Kidney capillary endothelial cell (primary cell): ENCODE measurements at regions not wholly inside any gene's neighbourhood (a gene's known extent, or its start where the extent isn't known, plus 50 kb on each side); places are given as distances from the start of the nearest gene placed in this dataset.

Experiments
- DNase-seq: peaks from one replicate; pipeline ENCODE4 v3.0.0-alpha.2; 2018; ENCODE audit warnings: low spot score

GRCh38 chr2:59004621-59005020 is 763.5 kb upstream of the FANCL start:
- DNase-seq = no peak

- no peak for DNase-seq
These were observed 759.7 kb upstream of the FANCL start for GRCh38 chr2:59000796-59001195.

GRCh38 chr2:58992062-58992706 is 751.1 kb upstream of the FANCL start:
- no peak for DNase-seq

GRCh38 chr2:58991357-58991756 is 750.2 kb upstream of the FANCL start:
- DNase-seq = no peak

- no peak for DNase-seq
These were observed 744.4 kb upstream of the FANCL start for GRCh38 chr2:58985541-58985940.

GRCh38 chr2:58984731-58985130 is 743.6 kb upstream of the FANCL start:
- no peak for DNase-seq

GRCh38 chr2:58983111-58983510 is 742.0 kb upstream of the FANCL start:
- no peak for DNase-seq

- no peak for DNase-seq
These were observed 740.1 kb upstream of the FANCL start for GRCh38 chr2:58981237-58981636.

GRCh38 chr2:58976375-58977071 is 735.4 kb upstream of the FANCL start:
- no peak for DNase-seq

GRCh38 chr2:58974881-58975280 is 733.8 kb upstream of the FANCL start:
- no peak for DNase-seq

- DNase-seq = no peak
These were observed 733.3 kb upstream of the FANCL start for GRCh38 chr2:58974426-58974825.

GRCh38 chr2:58973811-58974281 is 732.7 kb upstream of the FANCL start:
- DNase-seq = no peak

GRCh38 chr2:58972737-58973136 is 731.6 kb upstream of the FANCL start:
- DNase-seq = no peak

- no peak for DNase-seq
These were observed 730.6 kb upstream of the FANCL start for GRCh38 chr2:58971511-58972360.

- no peak for DNase-seq
These were observed 729.2 kb upstream of the FANCL start for GRCh38 chr2:58970365-58970764.

- DNase-seq = no peak
These were observed 727.8 kb upstream of the FANCL start for GRCh38 chr2:58968885-58969284.

GRCh38 chr2:58967736-58968135 is 726.6 kb upstream of the FANCL start:
- DNase-seq = no peak

- DNase-seq = no peak
These were observed 724.5 kb upstream of the FANCL start for GRCh38 chr2:58965602-58966001.

GRCh38 chr2:58959996-58960395 is 718.9 kb upstream of the FANCL start:
- DNase-seq = no peak

- no peak for DNase-seq
These were observed 716.2 kb upstream of the FANCL start for GRCh38 chr2:58957188-58957840.

GRCh38 chr2:58954880-58955385 is 713.8 kb upstream of the FANCL start:
- DNase-seq = no peak

GRCh38 chr2:58951722-58952121 is 710.6 kb upstream of the FANCL start:
- DNase-seq = no peak
